Heart left ventricle (tissue), 16 donors: ENCODE measurements at regions not wholly inside any gene's neighbourhood (a gene's known extent, or its start where the extent isn't known, plus 50 kb on each side); places are given as distances from the start of the nearest gene placed in this dataset.

Source experiments
- ATAC-seq, 4 donors: fragments of 200-7000 bp; cut with Tn5 transposase; one replicate each; pipeline ENCODE4 v1.9.1; 2020 to 2022; ENCODE audit warnings: moderate library complexity in 4 of 4, mild to moderate bottlenecking in 3 of 4, moderate number of reproducible peaks in 1 of 4
- DNase-seq, 5 donors: peaks; one replicate each; pipeline ENCODE4 v3.0.0-alpha.2; 2020
- H3K27ac ChIP-seq, 12 donors: fragments of 200-600 bp; sonication (generic) in 4 of 12; one replicate each; pipeline versions ENCODE4 v1.5.0 to v1.8.0; 2016 to 2022; ENCODE audit warnings: mild to moderate bottlenecking in 2 of 12
- H3K27me3 ChIP-seq, 9 donors: fragments of 200-600 bp; sonication (generic) in 2 of 9; one replicate each; pipeline versions ENCODE4 v1.5.1 to v1.8.0; 2016 to 2022; ENCODE audit warnings: mild to moderate bottlenecking in 3 of 9
- H3K36me3 ChIP-seq, 9 donors: fragments of 200-600 bp; sonication (generic) in 2 of 9; one replicate each; pipeline versions ENCODE4 v1.5.0 to v1.8.0; 2018 to 2022; ENCODE audit warnings: mild to moderate bottlenecking in 2 of 9
- H3K4me1 ChIP-seq, 12 donors: fragments of 200-600 bp; sonication (generic) in 4 of 12; one replicate each; pipeline versions ENCODE4 v1.5.0 to v1.8.0; 2016 to 2022; ENCODE audit warnings: mild to moderate bottlenecking in 3 of 12
- H3K4me3 ChIP-seq, 12 donors: fragments of 200-600 bp; sonication (generic) in 4 of 12; one replicate each; pipeline versions ENCODE4 v1.5.0 to v1.8.0; 2017 to 2022; ENCODE audit warnings: mild to moderate bottlenecking in 9 of 12, moderate library complexity in 4 of 12
- H3K9me3 ChIP-seq, 12 donors: fragments of 200-600 bp; sonication (generic) in 4 of 12; one replicate each; pipeline versions ENCODE4 v1.5.0 to v1.8.0; 2016 to 2022; ENCODE audit warnings: mild to moderate bottlenecking in 1 of 12
- POLR2A ChIP-seq, 2 donors: fragments of 450-650 bp; IDR thresholded peaks; one replicate each; pipeline ENCODE4 v1.6.1; 2017; ENCODE audit warnings: antibody characterized with exemption in 2 of 2, mild to moderate bottlenecking in 2 of 2, moderate library complexity in 2 of 2
- WGBS, 4 donors: extraction: QIAGEN DNeasy Blood & Tissue Kit in 2 of 4; methylation state at CpG; one replicate each; pipeline versions ENCODE4 v1.1.5 to v1.1.7; 2013 to 2018; 5-methylcytosine and 5-hydroxymethylcytosine counted together
- intact Hi-C, 10 donors: fragments of 100-400 bp; cut with DNase I; formaldehyde crosslinking; loops; one replicate each; pipeline versions ENCODE4 v1.11.1 to v1.14.2; 2022
- TF ChIP-seq, protein P1 (sequence below), 12 donors: fragments of 200-600 bp; sonication (generic) in 4 of 12; IDR thresholded peaks; one replicate each; pipeline versions ENCODE4 v1.5.0 to v1.8.0; 2018 to 2022; ENCODE audit warnings: antibody characterized with exemption in 12 of 12, mild to moderate bottlenecking in 5 of 12
- donor health status: ischemic (EF 13 %, LVEDD 7.1; RV severe dilation, severe dysfunction).
- donor health status: healthy with polysubstance abuse.
- donor health status: DM: no; HTN: yes; CAD: no.
- donor health status: DM: no; HTN: no; CAD: no.
- donor health status: ischemic (EF 25% LVEDD 6.9; RV normal size, moderate dysfunction).
- donor health status: ischemic (EF 25% LVEDD 5.7; RV mildly dilated, moderate dysfunction).
- donor health status: healthy.
- donor health status: DM: yes; HTN: yes; CAD: no.
- donor health status: ischemic (EF 35%, LVEDD 5.7; RV mildly dilated, moderate dysfunction).
- donor health status: nonischemic (EF 11% LVEDD 7.7; RV severe dilation, severe dysfunction).
- donor health status: DM: yes; HTN: yes; CAD: no.
- donor health status: PGD.
- donor health status: ischemic (EF 29% LVEDD 5.4; RV normal size, mild dysfunction).
- donor health status: nonischemic (EF 23%, LVEDD 6.1; RV moderate dilation, normal function).

DNA sequence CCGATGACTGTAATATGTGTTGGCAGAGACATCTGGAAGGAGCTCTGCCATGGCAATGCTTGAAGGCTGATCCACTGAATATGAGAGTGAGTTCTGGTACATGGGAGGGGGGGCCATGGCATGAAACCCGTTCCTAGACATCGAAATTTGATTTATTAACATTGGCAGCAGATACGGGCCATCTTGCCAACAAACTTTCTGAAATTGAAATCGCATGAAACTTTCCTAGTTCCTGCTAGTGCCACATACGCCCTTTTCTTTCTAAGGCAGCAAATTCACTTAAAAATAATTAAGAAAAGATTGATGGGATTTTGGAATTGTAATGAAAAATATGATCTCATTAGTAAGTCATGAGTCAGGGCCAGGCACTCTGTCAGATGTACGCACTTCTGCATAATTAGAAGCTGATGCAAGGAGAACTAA is 91.8 kb upstream of the KMT2C start:
- H3K4me1 ChIP-seq = peaks cover 0 to 4% (median under 1%) of the 10 kb centered on the region in 12 donors
- H3K27ac ChIP-seq = no peak overlapping the region
- no peak for TF ChIP-seq POLR2A (IDR thresholded peaks at IDR 0.05)
- TF ChIP-seq, protein P1, sequence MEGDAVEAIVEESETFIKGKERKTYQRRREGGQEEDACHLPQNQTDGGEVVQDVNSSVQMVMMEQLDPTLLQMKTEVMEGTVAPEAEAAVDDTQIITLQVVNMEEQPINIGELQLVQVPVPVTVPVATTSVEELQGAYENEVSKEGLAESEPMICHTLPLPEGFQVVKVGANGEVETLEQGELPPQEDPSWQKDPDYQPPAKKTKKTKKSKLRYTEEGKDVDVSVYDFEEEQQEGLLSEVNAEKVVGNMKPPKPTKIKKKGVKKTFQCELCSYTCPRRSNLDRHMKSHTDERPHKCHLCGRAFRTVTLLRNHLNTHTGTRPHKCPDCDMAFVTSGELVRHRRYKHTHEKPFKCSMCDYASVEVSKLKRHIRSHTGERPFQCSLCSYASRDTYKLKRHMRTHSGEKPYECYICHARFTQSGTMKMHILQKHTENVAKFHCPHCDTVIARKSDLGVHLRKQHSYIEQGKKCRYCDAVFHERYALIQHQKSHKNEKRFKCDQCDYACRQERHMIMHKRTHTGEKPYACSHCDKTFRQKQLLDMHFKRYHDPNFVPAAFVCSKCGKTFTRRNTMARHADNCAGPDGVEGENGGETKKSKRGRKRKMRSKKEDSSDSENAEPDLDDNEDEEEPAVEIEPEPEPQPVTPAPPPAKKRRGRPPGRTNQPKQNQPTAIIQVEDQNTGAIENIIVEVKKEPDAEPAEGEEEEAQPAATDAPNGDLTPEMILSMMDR (IDR thresholded peaks at IDR 0.05) = no peak
- H3K27me3 ChIP-seq = no peaks in the 10 kb centered on the region
- no peaks in the 10 kb centered on the region for H3K36me3 ChIP-seq
- no peak for DNase-seq
- no peak for ATAC-seq
- 70 to 82% (median 76%) methylated on average over 7 of the region's 7 CpGs for WGBS, 4 donors
- H3K4me3 ChIP-seq = no peak overlapping the region
- no peaks in the 10 kb centered on the region for H3K9me3 ChIP-seq
- intact Hi-C loops = no loop called here

DNA sequence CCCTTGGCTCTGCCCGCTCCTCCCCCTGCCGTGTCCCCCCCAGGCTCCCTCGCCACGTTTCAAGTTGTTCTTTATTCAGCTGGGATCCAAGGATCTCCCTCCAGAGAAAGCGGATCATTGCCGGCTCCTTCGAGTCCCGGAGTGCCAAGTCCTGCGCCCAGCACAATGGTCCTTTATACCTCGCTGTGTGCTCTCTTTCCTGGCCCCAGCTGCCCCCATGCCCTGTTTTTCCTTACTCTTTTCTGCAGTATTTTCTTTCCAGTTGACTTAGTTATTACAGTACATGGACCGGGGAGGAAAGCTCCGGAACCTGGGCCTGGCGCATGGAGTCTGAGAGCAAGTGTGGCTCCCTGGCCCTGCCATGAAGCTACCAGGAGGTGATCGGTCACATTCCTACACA is 88.1 kb upstream of the KMT2C start:
- Histone ChIP-seq H3K36me3 (no peaks in the 10 kb centered on the region), H3K27me3 (no peaks in the 10 kb centered on the region), H3K27ac (no peak overlapping the region), H3K9me3 (peaks cover 0 to 11% (median 5%) of the 10 kb centered on the region in 12 donors), H3K4me1 (peaks cover 0 to 15% (median 6%) of the 10 kb centered on the region in 12 donors), H3K4me3 (no peak overlapping the region)
- DNase-seq = no peak
- ATAC-seq = no peak
- intact Hi-C loops = no loop called here
- 85 to 89% (median 87%) methylated on average over 14 of the region's 14 CpGs for WGBS, 4 donors
- TF ChIP-seq POLR2A (IDR thresholded peaks at IDR 0.05) = no peak
- TF ChIP-seq, protein P1 (IDR thresholded peaks at IDR 0.05) = no peak

DNA sequence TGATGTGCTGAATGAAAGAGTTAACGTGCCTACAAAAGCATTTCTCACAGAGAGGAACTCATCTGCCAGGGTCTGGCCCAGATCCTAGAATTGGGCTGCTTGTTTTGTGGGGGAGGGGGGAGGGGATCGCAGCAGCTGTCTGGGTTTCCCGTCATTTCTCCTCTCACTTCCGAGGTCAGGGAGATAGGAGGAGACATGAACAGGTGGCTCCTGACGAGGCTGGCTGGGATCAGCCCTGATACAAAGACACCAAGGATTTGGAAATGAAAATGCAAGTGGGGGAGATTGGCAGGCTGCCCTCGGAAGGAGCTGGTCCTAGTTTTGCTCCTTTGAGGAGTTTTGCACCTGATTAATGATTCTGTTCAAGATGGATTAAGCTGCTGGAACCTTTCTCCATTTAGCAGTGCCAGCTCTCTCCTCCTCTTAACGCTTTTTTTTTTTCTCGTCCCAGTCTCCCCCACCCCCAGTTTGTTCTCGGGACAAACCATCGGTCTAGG is 86.8 kb upstream of the KMT2C start:
- TF ChIP-seq, protein P1 (IDR thresholded peaks at IDR 0.05) = no peak
- no peak for TF ChIP-seq POLR2A (IDR thresholded peaks at IDR 0.05)
- Histone ChIP-seq H3K4me1 (peaks cover 0 to 15% (median 6%) of the 10 kb centered on the region in 12 donors), H3K9me3 (peaks cover 0 to 17% (median 6%) of the 10 kb centered on the region in 12 donors), H3K27ac (no peak overlapping the region), H3K4me3 (peak overlapping the region in 7 of 12 donors; percentile 6 to 37 (median 26)), H3K27me3 (no peaks in the 10 kb centered on the region), H3K36me3 (no peaks in the 10 kb centered on the region)
- intact Hi-C loops = no loop called here
- 6 to 12% (median 7%) methylated on average over 10 of the region's 10 CpGs for WGBS, 4 donors
- DNase-seq = peak in 2 of 5 donors; percentile 23 to 30
- peak in 2 of 4 donors; percentile 55 to 67 for ATAC-seq

DNA sequence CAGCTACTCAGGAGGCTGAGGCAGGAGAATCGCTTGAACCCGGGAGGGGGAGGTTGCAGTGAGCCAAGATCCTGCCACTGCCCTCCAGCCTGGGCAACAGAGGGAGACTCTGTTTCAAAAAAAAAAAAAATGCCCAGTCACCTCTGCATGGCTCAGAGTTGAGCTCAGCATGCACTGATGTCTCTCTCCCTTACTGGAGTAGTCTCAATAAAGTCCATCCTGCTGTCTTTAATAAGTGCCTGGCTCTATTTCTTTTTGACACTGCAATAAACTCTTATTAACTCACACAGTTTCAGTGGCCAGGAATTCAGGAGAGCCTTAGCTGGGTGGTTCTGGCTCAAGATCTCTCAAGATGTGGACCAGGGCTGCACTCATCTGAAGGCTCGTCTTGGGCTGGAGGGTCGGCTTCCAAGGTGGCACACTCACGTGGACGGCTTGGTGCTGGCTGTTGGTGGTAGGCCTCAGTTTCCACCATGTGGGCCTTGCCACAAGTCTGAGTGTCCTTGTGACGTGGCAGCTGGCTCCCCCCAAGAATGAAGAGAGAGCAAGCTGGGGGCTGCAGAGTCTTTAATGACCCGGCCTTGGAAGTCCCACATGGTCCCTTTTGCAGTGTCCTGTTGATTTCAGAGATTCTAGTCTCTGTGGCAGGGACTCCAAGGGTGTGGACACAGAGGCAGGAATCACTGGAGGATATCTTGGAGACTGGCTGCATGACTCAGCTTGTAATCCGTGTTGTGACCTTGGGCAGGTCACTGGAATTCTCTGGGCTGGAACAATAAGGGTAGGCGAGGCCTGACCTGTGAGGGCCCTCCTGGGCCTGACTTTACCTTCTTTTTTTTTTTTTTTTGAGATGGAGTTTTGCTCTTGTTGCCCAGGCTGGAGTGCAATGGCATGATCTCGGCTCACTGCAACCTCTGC is 85.9 kb upstream of the KMT2C start:
- H3K27ac ChIP-seq = no peak overlapping the region
- intact Hi-C loops = no loop called here
- peaks cover 0 to 17% (median 6%) of the 10 kb centered on the region in 12 donors for H3K9me3 ChIP-seq
- 56 to 85% (median 68%) methylated on average over 8 to 11 of the region's 11 CpGs for WGBS, 4 donors
- no peak overlapping the region for H3K4me3 ChIP-seq
- H3K27me3 ChIP-seq = no peaks in the 10 kb centered on the region
- TF ChIP-seq, protein P1 (IDR thresholded peaks at IDR 0.05) = no peak
- no peak for TF ChIP-seq POLR2A (IDR thresholded peaks at IDR 0.05)
- no peaks in the 10 kb centered on the region for H3K36me3 ChIP-seq
- DNase-seq (no peak), ATAC-seq (peak in 1 of 4 donors; percentile 56)
- H3K4me1 ChIP-seq = peaks cover 0 to 15% (median 6%) of the 10 kb centered on the region in 12 donors
